Gastrocnemius medialis (tissue), 4 donors: ENCODE measurements at regions not wholly inside any gene's neighbourhood (a gene's known extent, or its start where the extent isn't known, plus 50 kb on each side); places are given as distances from the start of the nearest gene placed in this dataset.

ENCODE experiments used
- ATAC-seq, 2 donors: fragments of 150-250 bp; one replicate each; pipeline ENCODE4 v1.9.1; 2016
- DNase-seq, 2 donors: peaks; one replicate each; pipeline ENCODE4 v3.0.0-alpha.2; 2019
- H3K27ac ChIP-seq, 4 donors: fragments of 200-600 bp; sonication (generic); 1 replicate in 1 of 4; 2 replicates in 3 of 4; pipeline ENCODE4 v1.5.1; 2016 to 2018; ENCODE audit warnings: mild to moderate bottlenecking in 2 of 4, moderate library complexity in 1 of 4
- H3K27me3 ChIP-seq, 3 donors: fragments of 200-600 bp; sonication (generic) in 2 of 3; 1 replicate in 1 of 3; 2 replicates in 2 of 3; pipeline versions ENCODE4 v1.5.1 to v1.6.0; 2016 to 2019; ENCODE audit warnings: mild to moderate bottlenecking in 1 of 3, moderate library complexity in 1 of 3
- H3K36me3 ChIP-seq, 2 donors: fragments of 200-600 bp; sonication (generic) in 1 of 2; one replicate each; pipeline ENCODE4 v1.5.1; 2017 to 2018
- H3K4me1 ChIP-seq, 2 donors: fragments of 200-600 bp; sonication (generic) in 1 of 2; one replicate each; pipeline ENCODE4 v1.5.1; 2016 to 2017; ENCODE audit warnings: mild to moderate bottlenecking in 2 of 2
- H3K4me3 ChIP-seq, 4 donors: fragments of 200-600 bp; sonication (generic) in 3 of 4; 1 replicate in 1 of 4; 2 replicates in 3 of 4; pipeline ENCODE4 v1.5.1; 2016 to 2019; ENCODE audit warnings: mild to moderate bottlenecking in 2 of 4
- H3K9me3 ChIP-seq, 3 donors: fragments of 200-600 bp; sonication (generic) in 2 of 3; 1 replicate in 1 of 3; 2 replicates in 2 of 3; pipeline ENCODE4 v1.5.1; 2016 to 2019
- POLR2A ChIP-seq, 2 donors: fragments of 450-650 bp; IDR thresholded peaks; one replicate each; pipeline ENCODE4 v1.6.1; 2017; ENCODE audit warnings: antibody characterized with exemption in 2 of 2, mild to moderate bottlenecking in 2 of 2, moderate library complexity in 2 of 2
- in situ Hi-C, 4 donors: fragments of 200-750 bp; cut with MboI; loops; one replicate each; pipeline versions ENCODE4 v1.15.0 to v1.8.0; 2017; ENCODE audit warnings: low sequenced_read_pairs in 4 of 4
- intact Hi-C: fragments of 100-400 bp; cut with DNase I; formaldehyde crosslinking; loops from one replicate; pipeline ENCODE4 v1.15.1; 2023; ENCODE audit warnings: low total_unique reads
- TF ChIP-seq, protein P1 (sequence below), 5 experiments: fragments of 450-650 bp in 3 of 5; fragments of 200-600 bp in 2 of 5; sonication (generic) in 2 of 5; IDR thresholded peaks in 4 of 5; conservative IDR thresholded peaks in 1 of 5; 1 replicate in 4 of 5; 2 replicates in 1 of 5; pipeline ENCODE4 v1.5.1; 2016 to 2019; ENCODE audit warnings: antibody characterized with exemption in 5 of 5, mild to moderate bottlenecking in 3 of 5, moderate library complexity in 3 of 5

DNA sequence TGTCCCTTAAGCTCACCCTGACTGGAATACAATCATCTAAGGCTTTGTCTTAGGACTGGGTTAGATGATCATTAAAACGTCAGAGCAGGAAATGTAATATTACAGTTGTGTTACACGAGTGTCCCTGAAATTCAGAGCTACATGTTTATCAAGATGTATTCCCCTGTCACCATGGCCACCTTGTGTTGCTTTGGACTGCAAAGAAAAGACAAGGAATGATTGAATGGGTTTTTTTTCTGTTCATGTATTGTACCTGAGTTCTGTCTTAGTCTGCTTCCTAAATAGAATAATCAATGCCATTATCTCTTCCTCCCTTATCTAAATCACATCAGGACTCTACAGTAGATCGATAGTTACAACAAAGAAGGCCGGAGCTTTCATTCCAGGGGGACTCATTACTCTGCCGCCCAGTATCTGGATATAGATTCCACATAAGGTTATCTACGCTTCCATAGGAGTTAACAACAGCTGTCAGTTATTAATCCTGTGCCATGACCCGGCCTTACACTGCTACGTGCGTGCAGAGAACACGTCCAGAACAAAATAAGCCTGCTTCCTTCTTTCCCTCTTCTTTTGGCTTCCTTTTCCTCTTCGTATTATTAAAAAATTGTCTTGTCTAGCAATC, 274.1 kb upstream of the SASH1 start:
- intact Hi-C loops = no loop called here
- DNase-seq = no peak
- in situ Hi-C loops = no loop called here
- no peaks in the 10 kb centered on the region for H3K4me1 ChIP-seq
- no peaks in the 10 kb centered on the region for H3K9me3 ChIP-seq
- no peaks in the 10 kb centered on the region for H3K27me3 ChIP-seq
- no peak overlapping the region for H3K4me3 ChIP-seq
- no peak overlapping the region for H3K27ac ChIP-seq
- no peak for ATAC-seq
- TF ChIP-seq, protein P1, sequence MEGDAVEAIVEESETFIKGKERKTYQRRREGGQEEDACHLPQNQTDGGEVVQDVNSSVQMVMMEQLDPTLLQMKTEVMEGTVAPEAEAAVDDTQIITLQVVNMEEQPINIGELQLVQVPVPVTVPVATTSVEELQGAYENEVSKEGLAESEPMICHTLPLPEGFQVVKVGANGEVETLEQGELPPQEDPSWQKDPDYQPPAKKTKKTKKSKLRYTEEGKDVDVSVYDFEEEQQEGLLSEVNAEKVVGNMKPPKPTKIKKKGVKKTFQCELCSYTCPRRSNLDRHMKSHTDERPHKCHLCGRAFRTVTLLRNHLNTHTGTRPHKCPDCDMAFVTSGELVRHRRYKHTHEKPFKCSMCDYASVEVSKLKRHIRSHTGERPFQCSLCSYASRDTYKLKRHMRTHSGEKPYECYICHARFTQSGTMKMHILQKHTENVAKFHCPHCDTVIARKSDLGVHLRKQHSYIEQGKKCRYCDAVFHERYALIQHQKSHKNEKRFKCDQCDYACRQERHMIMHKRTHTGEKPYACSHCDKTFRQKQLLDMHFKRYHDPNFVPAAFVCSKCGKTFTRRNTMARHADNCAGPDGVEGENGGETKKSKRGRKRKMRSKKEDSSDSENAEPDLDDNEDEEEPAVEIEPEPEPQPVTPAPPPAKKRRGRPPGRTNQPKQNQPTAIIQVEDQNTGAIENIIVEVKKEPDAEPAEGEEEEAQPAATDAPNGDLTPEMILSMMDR (IDR thresholded peaks at IDR 0.05 in 4 of 5, conservative IDR thresholded peaks at IDR 0.05 in 1 of 5) = no peak
- no peak for TF ChIP-seq POLR2A (IDR thresholded peaks at IDR 0.05)
- H3K36me3 ChIP-seq = no peaks in the 10 kb centered on the region

DNA sequence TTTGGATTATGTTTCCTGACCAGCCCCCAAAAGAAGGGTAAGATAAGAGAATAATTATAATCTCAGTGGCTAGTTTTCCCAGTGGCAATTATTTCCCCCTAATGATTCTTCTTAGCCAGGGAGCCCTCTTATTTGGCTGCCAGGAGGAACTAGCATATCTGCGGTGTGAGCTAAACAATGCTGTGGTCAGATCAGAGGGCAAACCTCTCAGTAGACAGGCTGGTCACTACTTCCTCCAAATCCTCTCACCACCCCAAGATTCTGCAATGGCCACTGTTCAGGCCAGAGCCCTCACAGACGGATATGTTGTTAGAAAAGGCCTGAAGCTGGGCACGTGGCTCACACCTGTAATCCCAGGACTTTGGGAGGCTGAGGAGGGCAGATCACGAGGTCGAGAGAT, 273.4 kb upstream of the SASH1 start:
- no peak overlapping the region for H3K27ac ChIP-seq
- H3K4me1 ChIP-seq = no peaks in the 10 kb centered on the region
- H3K27me3 ChIP-seq = no peaks in the 10 kb centered on the region
- H3K36me3 ChIP-seq = no peaks in the 10 kb centered on the region
- no peak overlapping the region for H3K4me3 ChIP-seq
- TF ChIP-seq, protein P1 (IDR thresholded peaks at IDR 0.05 in 4 of 5, conservative IDR thresholded peaks at IDR 0.05 in 1 of 5) = no peak
- TF ChIP-seq POLR2A (IDR thresholded peaks at IDR 0.05) = no peak
- in situ Hi-C loops (no loop called here), intact Hi-C loops (no loop called here)
- ATAC-seq (no peak), DNase-seq (no peak)
- no peaks in the 10 kb centered on the region for H3K9me3 ChIP-seq

DNA sequence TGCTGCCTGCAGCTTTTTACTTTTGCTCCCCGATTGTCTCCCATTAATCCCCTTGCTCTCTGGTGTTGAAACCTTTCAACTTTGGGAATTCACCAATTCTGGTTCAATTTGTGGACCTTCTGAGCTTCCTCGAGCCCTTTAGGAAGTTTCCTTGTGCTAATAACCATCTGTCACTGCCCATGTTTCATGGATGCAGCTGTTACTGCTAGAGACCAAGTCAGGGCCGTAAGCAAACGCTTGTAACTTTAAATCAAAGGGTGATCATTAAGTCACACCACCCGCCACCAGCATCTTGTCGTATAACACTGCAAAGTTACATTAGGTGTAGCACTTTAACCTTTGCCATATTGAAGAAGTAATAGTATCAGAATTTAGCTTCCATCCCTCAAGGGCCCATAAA, 268.3 kb upstream of the SASH1 start:
- DNase-seq = no peak

GRCh38 chr6:148074738-148075137, 267.9 kb upstream of the SASH1 start:
- Histone ChIP-seq H3K27me3 (no peaks in the 10 kb centered on the region), H3K36me3 (no peaks in the 10 kb centered on the region), H3K4me1 (no peaks in the 10 kb centered on the region), H3K9me3 (no peaks in the 10 kb centered on the region), H3K27ac (no peak overlapping the region), H3K4me3 (no peak overlapping the region)
- TF ChIP-seq, protein P1 (IDR thresholded peaks at IDR 0.05 in 4 of 5, conservative IDR thresholded peaks at IDR 0.05 in 1 of 5) = no peak
- TF ChIP-seq POLR2A (IDR thresholded peaks at IDR 0.05) = no peak
- ATAC-seq = no peak
- no peak for DNase-seq
- intact Hi-C loops = no loop called here
- in situ Hi-C loops = no loop called here

More for the DNA sequence above, 268.3 kb upstream of the SASH1 start:
- TF ChIP-seq POLR2A (IDR thresholded peaks at IDR 0.05) = no peak
- TF ChIP-seq, protein P1 (IDR thresholded peaks at IDR 0.05 in 4 of 5, conservative IDR thresholded peaks at IDR 0.05 in 1 of 5) = no peak
- no peak overlapping the region for H3K4me3 ChIP-seq
- H3K27me3 ChIP-seq = no peaks in the 10 kb centered on the region
- in situ Hi-C loops (no loop called here), intact Hi-C loops (no loop called here)
- H3K36me3 ChIP-seq = no peaks in the 10 kb centered on the region
- H3K4me1 ChIP-seq = no peaks in the 10 kb centered on the region
- no peak for ATAC-seq
- H3K9me3 ChIP-seq = no peaks in the 10 kb centered on the region
- no peak overlapping the region for H3K27ac ChIP-seq

DNA sequence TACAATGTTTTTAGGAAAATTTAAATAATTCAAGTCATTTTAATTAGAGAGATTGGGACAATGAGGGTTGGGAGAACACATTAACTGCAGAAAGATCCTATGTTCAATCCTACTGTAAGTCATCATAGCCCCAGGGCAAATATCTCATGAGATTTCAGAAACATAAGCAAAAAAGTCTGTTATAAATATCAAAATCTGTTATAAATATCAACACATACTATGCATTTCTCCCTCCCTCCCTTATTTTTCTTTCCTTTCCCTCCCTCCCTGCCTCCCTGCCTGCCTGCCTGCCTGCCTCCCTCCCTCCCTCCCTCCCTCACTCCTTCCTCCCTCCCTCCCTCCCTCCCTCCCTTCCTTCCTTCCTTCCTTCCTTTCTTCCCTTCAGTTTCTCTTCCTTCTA, 267.3 kb upstream of the SASH1 start:
- Histone ChIP-seq H3K9me3 (no peaks in the 10 kb centered on the region), H3K27me3 (no peaks in the 10 kb centered on the region), H3K4me3 (no peak overlapping the region), H3K27ac (no peak overlapping the region), H3K4me1 (no peaks in the 10 kb centered on the region), H3K36me3 (no peaks in the 10 kb centered on the region)
- ATAC-seq = no peak
- TF ChIP-seq POLR2A (IDR thresholded peaks at IDR 0.05) = no peak
- TF ChIP-seq, protein P1 (IDR thresholded peaks at IDR 0.05 in 4 of 5, conservative IDR thresholded peaks at IDR 0.05 in 1 of 5) = no peak
- in situ Hi-C loops (no loop called here), intact Hi-C loops (no loop called here)
- no peak for DNase-seq
